HL-60/S4 treated with retinoic acid at 250 ng/mL for 4 days and 3 days (cell line): ENCODE measurements at regions not wholly inside any gene's neighbourhood (a gene's known extent, or its start where the extent isn't known, plus 50 kb on each side); places are given as distances from the start of the nearest gene placed in this dataset.

Source experiments
- in situ Hi-C: fragments of 300-500 bp; cut with MboI; formaldehyde crosslinking; loops from 2 replicates; pipeline ENCODE4 v1.7.0; 2022; ENCODE audit warnings: low sequenced_read_pairs

DNA sequence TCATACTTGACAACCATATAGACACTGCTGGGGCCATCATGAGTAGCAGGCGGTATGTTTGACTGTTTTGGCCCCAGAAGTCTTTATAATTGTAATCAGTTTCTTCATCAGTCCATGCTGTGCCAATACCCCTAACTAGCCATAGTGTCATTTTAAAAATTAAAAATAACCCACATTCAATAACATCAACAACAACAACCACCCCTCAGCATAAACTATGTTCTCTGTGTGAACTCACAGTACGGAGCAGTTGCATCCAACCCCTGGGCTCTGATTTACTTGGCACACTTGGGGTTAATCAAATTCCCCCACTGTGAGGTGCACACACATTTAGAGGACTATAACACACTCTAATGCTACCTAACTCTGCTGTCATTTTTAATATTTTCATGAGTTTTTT is 553.7 kb downstream of the USP25 start:
- in situ Hi-C loops: no loop called here

DNA sequence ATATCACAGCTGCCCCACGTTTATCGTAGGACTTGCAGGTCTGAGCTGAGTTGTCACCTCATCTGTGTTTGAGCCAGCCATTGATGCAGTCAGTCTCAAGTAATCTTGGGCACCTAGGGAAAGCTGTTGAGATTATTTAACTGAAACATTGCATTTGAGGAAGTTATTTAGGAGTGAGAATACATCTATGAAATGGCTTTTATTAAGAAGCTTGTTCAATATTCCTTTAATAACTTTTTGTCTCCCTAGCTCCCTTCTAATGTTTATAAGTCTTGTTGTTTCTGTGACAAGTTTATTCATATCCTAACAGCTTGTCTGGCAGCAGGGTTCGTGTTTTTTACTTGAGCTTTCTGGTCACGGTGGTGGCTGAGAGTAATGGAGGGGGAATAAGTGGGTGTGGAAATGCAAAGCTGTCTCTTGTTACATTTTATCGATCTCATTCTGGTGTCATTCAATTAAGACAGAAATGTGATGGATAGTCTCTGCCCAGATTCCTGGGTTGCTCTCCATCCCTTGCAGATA is 555.9 kb downstream of the USP25 start:
- in situ Hi-C loops: no loop called here

DNA sequence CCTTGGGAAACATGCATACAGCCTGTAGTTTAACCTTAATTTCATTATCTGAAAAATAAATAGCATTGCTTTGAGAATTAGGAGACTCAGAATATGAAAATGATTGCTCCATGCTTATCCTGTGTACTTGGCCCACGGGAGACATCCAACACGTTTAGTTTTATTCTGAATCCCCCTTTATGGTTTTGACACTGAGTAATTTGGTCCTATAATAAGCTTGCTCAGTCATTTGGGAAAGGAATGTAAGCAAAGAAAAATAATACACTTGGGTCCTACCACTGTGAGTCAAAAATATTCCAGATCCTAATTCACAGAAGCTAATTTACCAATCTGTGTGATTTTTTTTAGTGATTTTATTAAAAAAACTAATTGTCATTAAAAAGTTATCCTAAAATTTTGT is 557.3 kb downstream of the USP25 start:
- in situ Hi-C loops: no loop called here

DNA sequence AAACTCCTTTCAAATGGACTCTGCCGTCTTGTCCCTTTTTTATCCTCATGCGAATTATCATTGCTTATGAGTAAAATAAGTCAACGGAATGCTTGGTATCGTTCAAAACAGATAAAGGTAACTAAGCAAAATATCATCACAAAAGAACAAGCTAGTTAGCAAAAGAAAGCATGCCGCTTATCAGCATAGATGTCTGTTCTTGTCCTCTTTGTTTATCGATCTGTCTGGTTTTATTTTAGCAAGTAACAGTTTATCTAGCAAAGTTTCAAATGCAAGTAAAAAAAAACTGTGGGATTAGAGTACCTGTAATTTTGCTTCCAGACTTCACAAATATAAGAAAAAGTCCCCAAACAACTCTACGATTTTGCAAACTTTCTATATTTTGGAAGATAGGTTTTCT is 561.5 kb downstream of the USP25 start:
- in situ Hi-C loops: no loop called here

DNA sequence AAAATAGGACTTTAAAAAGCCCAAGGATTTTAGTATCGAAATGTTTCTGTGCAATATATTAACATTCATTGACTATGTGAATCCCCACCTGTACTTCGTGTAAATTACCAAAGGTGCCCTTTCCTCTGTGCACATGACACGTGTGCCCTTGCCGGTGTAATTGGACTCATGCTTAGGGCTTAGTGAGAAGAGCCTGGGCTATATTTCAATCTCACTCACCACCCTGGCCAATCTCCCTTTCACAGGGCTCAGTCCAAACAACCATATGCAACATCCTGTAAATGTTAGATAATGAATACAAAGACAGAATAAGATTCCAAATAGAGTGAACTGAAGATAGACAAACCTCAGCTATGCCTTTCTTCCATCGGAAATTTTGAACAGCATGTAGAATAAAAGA is 564.3 kb downstream of the USP25 start:
- in situ Hi-C loops: no loop called here

DNA sequence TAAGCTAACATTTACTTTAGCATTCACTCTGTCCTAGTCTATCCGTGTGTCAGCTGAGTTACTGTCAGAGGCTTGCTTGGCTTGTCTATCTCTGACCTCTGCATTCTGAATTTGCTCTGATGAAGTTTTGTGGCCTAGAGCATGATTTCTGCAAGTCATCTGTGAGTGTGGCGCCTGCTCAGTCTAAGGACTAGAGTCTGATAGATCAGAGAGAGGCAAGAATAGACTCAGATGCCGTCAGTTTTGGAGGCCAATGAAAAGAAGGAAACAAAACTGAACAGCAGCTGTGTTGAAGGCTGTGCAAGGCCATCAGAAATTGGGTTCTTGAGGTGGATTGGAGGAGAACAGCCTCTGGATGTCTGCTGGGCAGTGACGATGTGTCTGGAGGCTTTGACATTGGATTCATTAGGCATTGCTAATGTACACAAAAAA is 573.1 kb downstream of the USP25 start:
- in situ Hi-C loops: no loop called here

DNA sequence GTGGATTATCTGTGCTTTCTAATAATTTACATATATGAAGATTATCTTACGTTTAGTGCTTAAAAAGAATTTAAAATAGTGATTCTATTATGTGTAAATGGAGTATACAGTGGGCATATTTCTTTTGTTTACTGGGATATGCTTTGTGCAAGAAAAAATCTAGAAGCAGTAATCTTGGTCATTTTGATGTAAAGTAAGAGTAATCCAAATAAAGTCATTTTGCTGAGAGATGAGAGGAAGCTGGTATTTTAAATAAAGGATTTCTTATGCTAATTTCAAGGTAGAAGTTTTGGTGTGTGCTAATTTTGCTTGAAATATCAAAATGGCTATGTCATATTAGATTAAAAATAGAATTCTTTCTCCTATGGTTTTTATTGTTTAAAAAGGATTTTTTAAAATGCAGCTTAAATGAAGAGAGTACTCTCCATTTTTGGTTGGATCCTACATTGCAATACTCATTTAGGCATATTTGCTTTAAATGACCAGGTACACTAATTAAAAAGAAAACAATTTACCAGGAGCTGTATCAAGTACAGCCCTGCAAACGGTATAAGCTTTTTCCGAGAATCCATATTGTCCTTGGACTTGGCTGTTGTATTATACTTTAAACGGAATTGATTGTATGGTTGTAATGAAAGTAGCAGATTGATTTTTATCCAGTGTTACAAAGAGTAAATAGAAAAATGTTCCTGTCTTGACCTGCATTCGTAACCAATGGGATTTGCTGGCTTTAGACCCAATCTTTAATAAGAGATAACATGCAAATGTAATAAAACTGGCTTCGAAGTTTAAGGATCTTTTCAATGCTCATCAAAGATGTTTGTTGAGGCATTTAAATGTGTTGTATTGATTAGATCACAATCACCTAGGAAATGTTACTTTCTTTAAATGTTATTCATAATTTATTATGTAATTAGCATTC is 574.7 kb downstream of the USP25 start:
- in situ Hi-C loops: no loop called here

DNA sequence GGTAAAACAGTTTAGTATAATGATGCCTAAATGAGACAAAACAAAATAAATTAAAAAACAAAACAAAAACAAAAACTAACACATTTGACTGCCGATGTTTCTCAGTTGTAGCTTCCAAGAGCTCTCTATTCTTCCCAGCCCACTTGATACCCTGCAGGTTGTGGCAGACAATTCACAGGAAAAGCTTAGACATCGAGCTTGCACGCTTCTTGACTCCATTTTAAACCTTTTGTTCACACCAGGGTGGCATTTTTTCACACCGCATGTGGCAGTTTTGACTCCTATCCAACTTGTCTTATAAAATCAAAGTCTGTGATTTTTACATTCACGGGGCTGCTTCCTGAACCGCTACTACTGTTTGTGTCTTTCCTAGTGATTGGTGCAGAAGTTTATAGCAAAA is 575.9 kb downstream of the USP25 start:
- in situ Hi-C loops: no loop called here

DNA sequence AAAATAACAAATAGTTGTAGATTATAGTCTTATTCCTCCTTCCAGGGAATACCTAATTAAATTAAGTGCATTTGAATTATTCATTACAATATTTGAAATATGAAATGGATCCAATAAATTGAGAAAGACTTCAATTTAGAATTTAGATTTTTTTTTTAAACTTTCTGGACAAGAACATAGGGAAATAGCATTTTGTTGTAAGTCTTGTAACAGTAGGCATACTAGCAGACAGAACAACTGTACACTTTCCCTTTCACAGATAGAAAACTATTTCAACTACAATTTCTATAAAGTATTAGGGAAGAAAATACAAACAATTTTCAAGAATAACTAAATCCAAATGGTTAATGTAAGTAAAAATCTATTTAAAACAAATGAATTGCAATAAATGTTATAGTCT is 577.5 kb downstream of the USP25 start:
- in situ Hi-C loops: no loop called here

DNA sequence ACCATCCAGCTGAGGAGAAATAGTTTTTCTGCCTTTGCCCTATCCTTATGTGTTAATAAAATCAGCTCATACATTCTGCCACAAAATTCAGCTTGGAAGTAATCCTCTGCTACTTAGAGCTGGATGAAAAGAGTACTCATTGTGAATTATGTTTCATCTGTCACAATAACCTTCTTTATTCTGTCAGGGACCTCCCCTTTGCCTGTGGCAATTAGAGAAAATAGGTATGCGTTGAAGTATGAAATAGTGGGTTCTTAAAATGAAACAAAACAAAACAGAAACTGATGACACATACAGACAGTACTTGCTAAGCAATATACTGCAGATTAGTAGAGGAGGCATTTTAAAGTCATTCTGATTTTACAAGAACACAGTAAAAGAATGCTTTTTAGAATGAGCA is 578.5 kb downstream of the USP25 start:
- in situ Hi-C loops: no loop called here

DNA sequence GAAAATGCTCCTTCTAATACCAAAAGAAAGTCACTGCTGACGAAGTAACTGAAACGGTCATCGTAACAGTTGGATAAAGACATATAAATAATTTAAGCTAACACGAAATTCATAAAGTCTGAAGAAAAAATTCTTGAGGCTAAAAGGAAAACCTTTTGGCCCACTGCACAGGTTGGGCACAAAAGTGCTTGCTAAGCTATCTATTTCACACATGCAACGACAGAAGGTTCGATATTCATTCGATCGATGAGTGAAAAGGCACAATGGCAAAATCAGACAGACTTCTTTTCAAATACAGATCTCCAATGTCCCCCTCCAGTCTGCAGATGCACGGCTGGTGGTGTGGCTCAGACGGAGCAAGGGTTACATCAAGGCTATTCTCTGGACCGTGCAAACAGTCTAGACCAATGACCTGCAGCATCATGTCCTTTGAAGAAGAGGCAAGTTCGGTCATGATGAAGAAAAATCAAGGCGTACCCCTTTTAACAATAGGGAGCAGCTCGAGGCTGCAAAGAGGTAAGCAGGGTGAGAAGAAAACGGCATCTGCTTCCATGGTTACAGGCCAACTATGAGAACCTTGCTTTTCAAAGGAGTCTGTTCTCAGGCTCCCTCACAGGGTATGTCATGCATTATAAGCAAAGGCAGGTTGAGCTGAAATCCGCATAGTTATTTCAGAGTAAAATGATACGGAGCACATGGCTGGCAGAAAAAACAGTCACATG is 579.6 kb downstream of the USP25 start:
- in situ Hi-C loops: no loop called here

DNA sequence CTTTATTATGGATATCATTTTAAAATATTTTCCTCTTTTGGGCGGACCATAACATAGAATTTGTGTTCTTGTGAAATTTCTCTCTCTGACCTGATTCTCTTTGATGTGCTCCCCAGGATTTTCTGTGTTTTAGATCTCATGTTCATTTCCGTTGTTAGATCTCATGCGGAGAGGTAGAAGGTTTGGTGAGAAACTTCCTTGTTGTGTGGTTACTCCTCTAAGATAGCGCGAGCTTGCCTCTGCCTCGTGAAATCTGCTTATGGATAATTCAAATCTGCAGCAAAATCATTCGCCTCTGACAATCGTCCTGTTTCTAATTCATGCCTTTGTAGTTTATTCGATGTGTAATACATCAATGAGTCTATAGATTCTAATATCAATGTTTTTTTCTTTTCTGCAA is 580.4 kb downstream of the USP25 start:
- in situ Hi-C loops: no loop called here

DNA sequence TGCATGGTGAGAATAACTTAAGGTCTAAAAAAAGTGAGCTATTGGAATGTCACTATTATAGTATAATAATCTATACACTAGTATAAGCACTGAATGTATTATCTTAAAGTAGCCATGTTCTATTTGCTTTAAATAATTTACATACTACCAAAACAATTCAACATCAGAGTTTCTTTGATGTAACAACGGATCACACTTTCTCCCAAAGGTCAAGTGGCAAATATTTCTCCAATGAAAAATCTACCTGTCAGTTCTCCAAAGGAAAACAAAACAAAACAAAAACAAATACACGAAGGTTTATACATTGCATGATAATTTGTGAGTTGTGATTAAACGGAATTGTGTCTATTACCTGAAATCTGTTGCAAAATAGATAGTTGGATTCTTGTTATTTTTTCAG is 581.4 kb downstream of the USP25 start:
- in situ Hi-C loops: no loop called here

DNA sequence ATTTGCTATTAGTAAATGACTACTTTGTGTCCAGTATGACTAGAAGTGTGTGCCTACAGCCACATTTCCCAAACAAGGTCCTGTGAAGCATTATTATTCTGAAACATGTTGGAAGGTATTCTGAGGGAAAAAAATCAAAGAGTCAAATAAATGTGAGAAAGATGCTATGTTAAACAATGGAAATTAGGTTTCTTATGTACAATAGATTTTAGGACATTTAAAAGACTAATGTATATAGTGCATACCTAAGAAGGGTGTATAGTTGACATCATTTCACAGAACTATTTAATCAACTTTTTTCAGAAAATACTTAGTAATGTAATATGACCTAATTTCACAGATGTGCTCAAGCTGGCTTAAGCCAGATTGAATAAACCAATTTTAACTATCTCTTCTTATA is 582.5 kb downstream of the USP25 start:
- in situ Hi-C loops: no loop called here

DNA sequence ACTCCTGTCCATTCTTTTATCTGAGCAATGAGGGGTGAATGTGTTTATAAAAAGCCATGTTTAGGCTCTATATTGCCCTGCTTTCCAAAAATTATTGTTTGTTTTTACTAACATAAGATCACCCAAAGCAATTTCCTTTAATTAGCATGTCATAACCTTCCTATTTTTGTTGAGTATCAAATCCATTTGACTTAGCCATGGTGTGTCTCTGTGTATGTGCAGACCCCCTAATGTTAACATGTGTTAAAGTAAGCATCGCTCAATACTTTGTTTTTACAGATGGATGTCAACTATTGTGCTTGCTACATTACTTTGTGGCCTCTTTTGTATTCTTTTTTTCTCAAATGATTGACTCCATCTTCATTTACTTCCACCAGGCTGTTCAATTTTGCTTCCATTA is 585.4 kb downstream of the USP25 start:
- in situ Hi-C loops: no loop called here

DNA sequence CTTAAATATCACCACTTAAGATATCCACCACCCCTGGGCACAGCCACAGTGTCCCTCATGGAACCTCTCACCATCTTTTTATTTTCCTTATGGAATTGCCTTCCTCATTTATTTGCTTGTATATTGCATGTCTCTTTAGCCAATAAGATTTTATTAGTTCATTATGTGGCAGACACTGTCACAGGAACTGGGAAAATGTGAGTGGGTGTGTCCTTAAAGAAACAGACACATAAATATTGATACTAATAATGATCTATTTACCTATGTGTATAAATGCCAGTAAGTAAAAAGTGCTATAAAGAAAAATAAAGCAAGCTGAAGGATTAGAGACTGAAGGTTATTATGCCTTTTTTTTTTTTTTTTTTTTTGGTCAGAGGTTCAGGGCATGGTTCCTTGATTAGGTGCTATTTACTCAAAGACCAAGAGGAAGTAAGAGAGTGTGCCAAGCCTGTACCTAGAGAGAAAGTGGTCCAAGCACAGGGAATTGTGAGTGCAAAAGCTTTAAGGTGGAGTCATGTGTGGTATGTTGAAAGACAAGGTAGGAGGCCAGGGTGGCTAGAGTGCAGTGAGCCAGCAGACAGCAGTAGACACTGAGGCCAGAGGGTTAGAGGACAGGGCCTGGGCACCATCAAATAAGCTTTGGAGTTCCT is 589.0 kb downstream of the USP25 start:
- in situ Hi-C loops: no loop called here

DNA sequence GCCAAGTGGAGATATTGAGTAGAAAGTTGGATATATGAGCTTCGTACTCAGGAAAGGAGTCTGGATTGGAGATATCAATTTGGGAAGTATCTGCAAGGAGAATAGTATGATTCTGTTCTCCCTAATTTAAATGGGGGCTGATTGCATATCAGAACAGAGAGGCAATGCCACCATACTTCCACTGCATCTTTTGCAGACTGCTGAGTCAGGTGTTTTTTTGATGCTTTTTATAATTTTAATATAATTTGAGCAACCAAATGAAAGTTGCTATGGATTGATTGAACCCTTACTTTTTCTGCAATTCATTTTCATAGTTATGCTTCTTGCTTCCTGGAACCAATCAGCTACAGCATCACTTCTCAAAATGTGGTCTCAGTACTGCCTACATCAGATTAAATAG is 590.3 kb downstream of the USP25 start:
- in situ Hi-C loops: no loop called here

DNA sequence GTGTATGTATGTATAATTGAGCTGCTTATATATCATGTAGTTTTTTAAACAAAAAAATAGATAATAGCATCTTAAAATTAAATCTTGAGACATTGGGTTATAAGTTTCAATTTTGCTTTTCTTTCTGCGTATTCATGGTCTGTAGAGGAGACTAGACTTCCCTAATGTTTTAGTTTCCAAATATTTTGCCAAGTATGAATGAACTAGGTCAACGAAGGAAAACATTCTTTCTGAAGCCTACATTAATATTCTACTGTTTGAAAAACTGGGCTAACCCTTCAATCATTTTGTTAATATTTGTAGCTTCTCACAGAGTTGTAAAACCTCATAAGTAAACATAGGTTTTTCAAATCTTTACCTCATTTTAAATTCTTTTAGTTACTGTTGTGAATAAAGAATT is 592.7 kb downstream of the USP25 start:
- in situ Hi-C loops: no loop called here

DNA sequence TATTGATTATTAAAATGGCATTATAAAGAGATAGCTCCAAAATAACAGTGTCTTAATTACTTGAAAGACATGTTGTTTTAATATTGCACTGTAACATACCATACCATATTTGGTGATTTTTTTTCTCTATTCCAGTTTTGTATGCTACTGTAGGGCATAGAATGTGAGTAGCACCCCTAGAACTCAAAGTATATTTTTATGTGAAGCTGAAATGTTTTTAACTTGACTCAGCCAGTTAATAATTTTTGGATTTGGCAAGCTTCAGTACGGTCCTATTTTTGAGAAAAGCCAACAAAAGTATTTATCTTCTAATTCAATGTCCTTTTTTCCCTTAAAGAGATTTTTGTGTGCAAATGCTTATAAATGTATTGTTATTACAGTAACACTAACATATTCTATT is 593.8 kb downstream of the USP25 start:
- in situ Hi-C loops: no loop called here

DNA sequence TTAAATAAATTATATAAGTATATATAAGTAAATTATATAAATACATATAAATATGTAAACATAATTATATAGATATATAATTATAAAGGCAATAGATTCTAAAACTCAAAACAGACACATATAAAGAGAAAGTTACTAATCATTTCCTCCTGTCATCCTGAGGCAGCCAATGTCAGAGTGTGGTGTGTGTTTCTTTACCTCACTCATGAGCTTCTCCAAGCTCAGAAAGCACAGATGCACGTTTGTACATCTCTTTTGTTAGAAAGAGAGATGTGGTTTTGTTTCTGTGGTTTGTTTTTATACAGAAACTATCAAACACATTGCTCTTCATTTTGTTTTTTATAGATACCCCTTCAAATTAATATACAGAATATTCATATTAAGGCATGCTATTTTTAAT is 594.8 kb downstream of the USP25 start:
- in situ Hi-C loops: loop anchor here (25.0 kb wide), 1 partner anchor 237 kb away; no protein-coding TSS in a partner anchor
